GM18517 (cell line): ENCODE measurements at regions not wholly inside any gene's neighbourhood (a gene's known extent, or its start where the extent isn't known, plus 50 kb on each side); places are given as distances from the start of the nearest gene placed in this dataset.
"Not testable (repeated sequence)": the region's sequence is repeated elsewhere in the genome, so short reads cannot be mapped to it uniquely, and the experiment has no call there.

Source experiments
- ATAC-seq: cut with Tn5 transposase; IDR thresholded peaks from one replicate; pipeline ENCODE4 v1.9.1; 2021; ENCODE audit warnings: mild to moderate bottlenecking, moderate library complexity; ENCODE audit not compliant: unreplicated experiment

GRCh38 chr20:40955326-40955725 lies 73.3 kb upstream of the TOP1 start:
- ATAC-seq, result no peak

- ATAC-seq, result not testable (repeated sequence)
Observed at GRCh38 chr20:40955826-40956225, 72.8 kb upstream of the TOP1 start.

- ATAC-seq, result no peak
Observed at GRCh38 chr20:40956542-40957264, 71.9 kb upstream of the TOP1 start.

GRCh38 chr20:40957265-40957760 lies 71.3 kb upstream of the TOP1 start:
- ATAC-seq, result no peak

GRCh38 chr20:40958598-40958997 lies 70.0 kb upstream of the TOP1 start:
- ATAC-seq, result no peak

- no peak for ATAC-seq
Observed at GRCh38 chr20:40959325-40960092, 69.1 kb upstream of the TOP1 start.

GRCh38 chr20:40960101-40960500 lies 68.5 kb upstream of the TOP1 start:
- no peak for ATAC-seq

GRCh38 chr20:40960521-40960956 lies 68.1 kb upstream of the TOP1 start:
- no peak for ATAC-seq

- no peak for ATAC-seq
Observed at GRCh38 chr20:40961176-40961575, 67.4 kb upstream of the TOP1 start.

GRCh38 chr20:40961686-40962640 lies 66.7 kb upstream of the TOP1 start:
- no peak for ATAC-seq

GRCh38 chr20:40962733-40963504 lies 65.7 kb upstream of the TOP1 start:
- ATAC-seq, result no peak

GRCh38 chr20:40963505-40963845 lies 65.1 kb upstream of the TOP1 start:
- no peak for ATAC-seq

- ATAC-seq, result no peak
Observed at GRCh38 chr20:40965671-40966070, 63.0 kb upstream of the TOP1 start.

- peak; percentile 58 for ATAC-seq
Observed at GRCh38 chr20:40966103-40966502, 62.5 kb upstream of the TOP1 start.

GRCh38 chr20:40966516-40967185 lies 62.0 kb upstream of the TOP1 start:
- ATAC-seq, result no peak

GRCh38 chr20:40967700-40968099 lies 60.9 kb upstream of the TOP1 start:
- ATAC-seq, result no peak

- peak; percentile 74 for ATAC-seq
Observed at GRCh38 chr20:40968816-40969562, 59.6 kb upstream of the TOP1 start.

GRCh38 chr20:40970218-40970617 lies 58.4 kb upstream of the TOP1 start:
- no peak for ATAC-seq

- no peak for ATAC-seq
Observed at GRCh38 chr20:40977218-40977617, 51.4 kb upstream of the TOP1 start.
